ENCODE measurements at regions not wholly inside any gene's neighbourhood (a gene's known extent, or its start where the extent isn't known, plus 50 kb on each side); places are given as distances from the start of the nearest gene placed in this dataset.

GRCh38 chr12:93164103-93164880, 213.4 kb upstream of the NUDT4 start:
- TF ChIP-seq EZH2 (IDR thresholded peaks at IDR 0.05) (no peak), POLR2AphosphoS5 (IDR thresholded peaks at IDR 0.05; ENCODE audit: borderline replicate concordance, low read depth, low read length) (no peak), FOXP2 (optimal IDR thresholded peaks at IDR 0.05; ENCODE audit: control extremely low read depth, extremely low read length, insufficient read depth) (no peak)
